H1 (cell line): ENCODE measurements at regions not wholly inside any gene's neighbourhood (a gene's known extent, or its start where the extent isn't known, plus 50 kb on each side); places are given as distances from the start of the nearest gene placed in this dataset.

Experiments
- CTCF ChIA-PET: fragments of 300-600 bp; sonication (Branson Sonifier 250); formaldehyde crosslinking; loops from one replicate; lab custom pipeline; 2021; ENCODE audit not compliant: partially characterized antibody; lab: Charles Lee
- POLR2A ChIA-PET: fragments of 300-600 bp; sonication (Branson Sonifier 250); formaldehyde crosslinking; loops from one replicate; lab custom pipeline; 2021; ENCODE audit warnings: inconsistent platforms; ENCODE audit not compliant: partially characterized antibody; lab: Charles Lee
- DNase-seq, 2 experiments: peaks; one replicate each; pipeline versions ENCODE4 v3.0.0 to v3.0.0-alpha.2; 2010 to 2022; ENCODE audit warnings: low spot score in 2 of 2, low read depth in 1 of 2, mixed read lengths in 1 of 2
- FAIRE-seq: peaks from 2 replicates; lab custom pipeline; 2011; peaks lifted over from hg19 to GRCh38; lab: Jason Lieb, UNC
- H2AFZ ChIP-seq: 2 replicates; pipeline ENCODE4 v1.8.1; 2012; ENCODE audit warnings: low read length, inconsistent platforms
- H2AK5ac ChIP-seq: 2 replicates; pipeline ENCODE4 v1.6.1; 2013; ENCODE audit warnings: low read depth, low read length
- H2BK120ac ChIP-seq: replicated peaks from 2 replicates; pipeline ENCODE3; 2013; ENCODE audit warnings: low read depth, low read length, inconsistent platforms
- H2BK12ac ChIP-seq: 2 replicates; pipeline ENCODE4 v1.6.1; 2013; ENCODE audit warnings: low read depth, low read length
- H2BK15ac ChIP-seq: 2 replicates; pipeline ENCODE4 v1.6.1; 2013; ENCODE audit warnings: low read length
- H2BK20ac ChIP-seq: 2 replicates; pipeline ENCODE4 v1.6.1; 2013; ENCODE audit warnings: low read length
- H2BK5ac ChIP-seq: 2 replicates; pipeline ENCODE4 v1.6.1; 2013; ENCODE audit warnings: low read depth, low read length
- H3K14ac ChIP-seq: 2 replicates; pipeline ENCODE4 v1.6.1; 2013; ENCODE audit warnings: inconsistent platforms; ENCODE audit not compliant: insufficient read length
- H3K18ac ChIP-seq: 2 replicates; pipeline ENCODE4 v1.6.1; 2013; ENCODE audit warnings: low read length; ENCODE audit errors: extremely low read depth
- H3K23ac ChIP-seq: 2 replicates; pipeline ENCODE4 v1.6.1; 2013; ENCODE audit warnings: inconsistent platforms; ENCODE audit not compliant: insufficient read length
- H3K23me2 ChIP-seq: 2 replicates; pipeline ENCODE4 v1.6.1; 2013; ENCODE audit warnings: low read depth, low read length
- H3K27ac ChIP-seq: 2 replicates; pipeline ENCODE4 v1.6.1; 2011; ENCODE audit warnings: low read depth, low read length, inconsistent platforms
- H3K27me3 ChIP-seq, 4 experiments: replicated peaks in 1 of 4; 1 replicate in 1 of 4; 2 replicates in 3 of 4; pipeline versions ENCODE4 v1.6.1 to v1.8.1; 2011 to 2013; ENCODE audit warnings: low read length in 3 of 4, mild to moderate bottlenecking in 3 of 4, inconsistent platforms in 2 of 4, mixed read lengths in 2 of 4, moderate library complexity in 1 of 4; ENCODE audit not compliant: control insufficient read depth in 3 of 4, insufficient read depth in 3 of 4; ENCODE audit errors: extremely low read depth in 1 of 4
- H3K36me3 ChIP-seq, 4 experiments: 2 replicates each; pipeline versions ENCODE4 v1.6.1 to v1.8.1; 2011 to 2013; ENCODE audit warnings: mild to moderate bottlenecking in 4 of 4, low read length in 3 of 4, moderate library complexity in 2 of 4, control low read depth in 1 of 4, inconsistent platforms in 1 of 4; ENCODE audit not compliant: insufficient read depth in 4 of 4, control insufficient read depth in 2 of 4
- H3K4ac ChIP-seq: replicated peaks from 2 replicates; pipeline ENCODE3; 2013; ENCODE audit warnings: low read length, low read depth, mixed read lengths, inconsistent platforms; ENCODE audit not compliant: insufficient read length
- H3K4me1 ChIP-seq, 4 experiments: replicated peaks in 1 of 4; 1 replicate in 1 of 4; 2 replicates in 3 of 4; pipeline versions ENCODE4 v1.6.1 to v1.8.1; 2011 to 2013; ENCODE audit warnings: low read length in 3 of 4, inconsistent platforms in 2 of 4, mixed read lengths in 1 of 4; ENCODE audit not compliant: insufficient read depth in 4 of 4, control insufficient read depth in 3 of 4
- H3K4me2 ChIP-seq, 2 experiments: 2 replicates each; pipeline versions ENCODE4 v1.6.1 to v1.8.1; 2011 to 2013; ENCODE audit warnings: low read depth in 2 of 2, low read length in 2 of 2, control low read depth in 1 of 2, inconsistent platforms in 1 of 2, mild to moderate bottlenecking in 1 of 2; ENCODE audit not compliant: insufficient read depth in 1 of 2
- H3K4me3 ChIP-seq, 4 experiments: fragments of 200-600, 300-600 bp in 1 of 4; sonication (generic), shearing (Covaris generic), sonication (Bioruptor Twin) in 1 of 4; 2 replicates each; pipeline versions ENCODE4 v1.5.1 to v1.8.1; 2011 to 2016; ENCODE audit warnings: low read length in 4 of 4, low read depth in 3 of 4, control low read depth in 2 of 4, inconsistent platforms in 2 of 4, mild to moderate bottlenecking in 2 of 4, mixed read lengths in 1 of 4, moderate library complexity in 1 of 4; ENCODE audit not compliant: insufficient read depth in 2 of 4; ENCODE audit errors: extremely low read depth in 1 of 4
- H3K56ac ChIP-seq: replicated peaks from 2 replicates; pipeline ENCODE3; 2013; ENCODE audit warnings: low read depth, mild to moderate bottlenecking, mixed read lengths, low read length, inconsistent platforms; ENCODE audit not compliant: insufficient read length
- H3K79me1 ChIP-seq: 2 replicates; pipeline ENCODE4 v1.6.1; 2013; ENCODE audit warnings: low read depth, low read length, control low read depth
- H3K79me2 ChIP-seq, 2 experiments: 2 replicates each; pipeline versions ENCODE4 v1.6.1 to v1.8.1; 2012 to 2013; ENCODE audit warnings: low read length in 2 of 2, mild to moderate bottlenecking in 2 of 2, inconsistent platforms in 1 of 2; ENCODE audit not compliant: insufficient read depth in 2 of 2, control insufficient read depth in 1 of 2
- H3K9ac ChIP-seq, 4 experiments: replicated peaks in 1 of 4; 1 replicate in 1 of 4; 2 replicates in 3 of 4; pipeline versions ENCODE4 v1.6.1 to v1.8.1; 2011 to 2013; ENCODE audit warnings: low read depth in 3 of 4, low read length in 3 of 4, control low read depth in 2 of 4, mild to moderate bottlenecking in 2 of 4, moderate library complexity in 2 of 4, inconsistent platforms in 1 of 4; ENCODE audit errors: extremely low read depth in 1 of 4
- H3K9me3 ChIP-seq, 2 experiments: 2 replicates each; pipeline versions ENCODE4 v1.6.1 to v1.8.1; 2012 to 2013; ENCODE audit warnings: mild to moderate bottlenecking in 2 of 2, moderate library complexity in 2 of 2, control low read depth in 1 of 2, inconsistent platforms in 1 of 2, low read depth in 1 of 2, low read length in 1 of 2, mixed read lengths in 1 of 2; ENCODE audit not compliant: insufficient read depth in 2 of 2
- H4K20me1 ChIP-seq, 2 experiments: replicated peaks in 1 of 2; 2 replicates each; pipeline versions ENCODE3 to v1.8.1; 2011 to 2013; ENCODE audit warnings: inconsistent platforms in 2 of 2, low read length in 2 of 2, mild to moderate bottlenecking in 1 of 2; ENCODE audit not compliant: insufficient read depth in 2 of 2, control insufficient read depth in 1 of 2
- H4K5ac ChIP-seq: 2 replicates; pipeline ENCODE4 v1.6.1; 2013; ENCODE audit warnings: low read length, low read depth, mixed read lengths, inconsistent platforms; ENCODE audit not compliant: insufficient read length
- H4K8ac ChIP-seq: 2 replicates; pipeline ENCODE4 v1.8.0; 2013; ENCODE audit warnings: mild to moderate bottlenecking, moderate library complexity, low read length, inconsistent platforms; ENCODE audit not compliant: insufficient read depth; ENCODE audit errors: extremely low read depth
- H4K91ac ChIP-seq: replicated peaks from 2 replicates; pipeline ENCODE3; 2013; ENCODE audit warnings: low read length, mixed read lengths, inconsistent platforms; ENCODE audit not compliant: insufficient read length
- EGR1 ChIP-seq: IDR thresholded peaks from 2 replicates; pipeline ENCODE4 v1.6.1; 2011; ENCODE audit warnings: low read depth, low read length, borderline replicate concordance
- GABPA ChIP-seq: IDR thresholded peaks from 2 replicates; pipeline ENCODE4 v1.6.1; 2011; ENCODE audit warnings: mild to moderate bottlenecking, low read length, moderate library complexity, borderline replicate concordance; ENCODE audit not compliant: insufficient read depth
- POU5F1 ChIP-seq: IDR thresholded peaks from 2 replicates; pipeline ENCODE4 v1.6.1; 2011; ENCODE audit warnings: low read depth, mild to moderate bottlenecking, low read length, moderate library complexity
- SP1 ChIP-seq: IDR thresholded peaks from 2 replicates; pipeline ENCODE4 v1.6.1; 2011; ENCODE audit warnings: low read depth, low read length
- WGBS, 2 experiments: shearing (Covaris generic) in 1 of 2; methylation state at CpG; one replicate each; pipeline versions ENCODE4 v1.1.6 to v1.1.7; 2013 to 2015; ENCODE audit warnings: low lambda C conversion rate in 2 of 2, mixed read lengths in 2 of 2, inconsistent platforms in 1 of 2, low coverage in 1 of 2, missing lambda C conversion rate in 1 of 2; ENCODE audit not compliant: insufficient replicate concordance in 2 of 2, insufficient coverage in 1 of 2, insufficient read length in 1 of 2; ENCODE audit errors: extremely low coverage in 1 of 2, missing lambda C conversion rate in 1 of 2; 5-methylcytosine and 5-hydroxymethylcytosine counted together
- TF ChIP-seq, protein P1 (sequence below): IDR thresholded peaks from 2 replicates; pipeline ENCODE4 v1.6.1; 2012; ENCODE audit warnings: inconsistent platforms

DNA sequence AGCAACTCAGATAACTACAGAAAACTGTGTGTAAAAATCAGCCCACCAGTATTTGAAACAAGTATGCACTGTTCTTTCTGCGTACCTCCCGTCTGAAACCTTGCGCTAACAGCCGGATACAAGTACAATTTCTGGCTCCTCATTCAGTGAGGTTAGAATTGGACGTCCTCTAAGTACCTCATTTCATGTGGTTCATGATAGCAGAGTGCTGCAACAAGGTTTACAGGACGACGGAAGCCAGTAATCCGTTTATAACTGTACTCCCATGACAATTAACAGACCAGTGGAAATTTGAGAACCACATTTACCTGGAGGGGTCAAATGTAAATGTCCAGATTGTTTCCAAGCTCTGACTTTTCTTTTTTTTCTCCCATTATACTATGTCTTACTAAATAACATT is 52.9 kb upstream of the TENM3 start:
- no peak overlapping the region for H4K5ac ChIP-seq
- ChIA-PET CTCF (no interaction called here), POLR2A (no interaction called here)
- no peak overlapping the region for H3K4me3 ChIP-seq
- H3K23me2 ChIP-seq = no peaks in the 10 kb centered on the region
- no peak overlapping the region for H2BK5ac ChIP-seq
- no peaks in the 10 kb centered on the region for H3K27me3 ChIP-seq
- no peak overlapping the region for H4K8ac ChIP-seq
- no peaks in the 10 kb centered on the region; a peak in 1 of 4 replicates for H3K9me3 ChIP-seq
- H3K4me2 ChIP-seq = no peak overlapping the region
- no peak overlapping the region for H2BK12ac ChIP-seq
- H2BK15ac ChIP-seq = no peak overlapping the region
- no peak overlapping the region for H3K4ac ChIP-seq
- no peak overlapping the region for H2BK120ac ChIP-seq
- no peak overlapping the region for H3K9ac ChIP-seq
- peaks cover 0 to 4% of the 10 kb centered on the region in 2 experiments for H4K20me1 ChIP-seq
- H3K18ac ChIP-seq = no peak overlapping the region
- H3K36me3 ChIP-seq = no peaks in the 10 kb centered on the region
- no peaks in the 10 kb centered on the region; the same call in 1 of the 2 replicates for H3K79me1 ChIP-seq
- TF ChIP-seq SP1 (no peak), GABPA (no peak), EGR1 (no peak), POU5F1 (no peak)
- TF ChIP-seq, protein P1, sequence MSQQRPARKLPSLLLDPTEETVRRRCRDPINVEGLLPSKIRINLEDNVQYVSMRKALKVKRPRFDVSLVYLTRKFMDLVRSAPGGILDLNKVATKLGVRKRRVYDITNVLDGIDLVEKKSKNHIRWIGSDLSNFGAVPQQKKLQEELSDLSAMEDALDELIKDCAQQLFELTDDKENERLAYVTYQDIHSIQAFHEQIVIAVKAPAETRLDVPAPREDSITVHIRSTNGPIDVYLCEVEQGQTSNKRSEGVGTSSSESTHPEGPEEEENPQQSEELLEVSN = no peak
- H3K23ac ChIP-seq = no peak overlapping the region
- peaks cover 0 to 4% (median 1%) of the 10 kb centered on the region in 4 experiments; a peak in 1 of 7 replicates for H3K4me1 ChIP-seq
- no peak overlapping the region for H4K91ac ChIP-seq
- no peak overlapping the region for H2AK5ac ChIP-seq
- H3K56ac ChIP-seq = no peak overlapping the region
- H2AFZ ChIP-seq = no peak overlapping the region
- DNase-seq (no peak), FAIRE-seq (no peak)
- H2BK20ac ChIP-seq = no peak overlapping the region
- H3K27ac ChIP-seq = no peak overlapping the region
- WGBS, 2 experiments = 91% methylated on average over 8 of the region's 8 CpGs; no CpG with 5 or more reads in 1 of the 2 experiments
- peaks cover 0 to 23% of the 10 kb centered on the region in 2 experiments; a peak in 2 of 4 replicates for H3K79me2 ChIP-seq
- no peak overlapping the region for H3K14ac ChIP-seq
